Epithelial cell of esophagus (primary cell): ENCODE measurements at regions not wholly inside any gene's neighbourhood (a gene's known extent, or its start where the extent isn't known, plus 50 kb on each side); places are given as distances from the start of the nearest gene placed in this dataset.
A peak's percentile ranks its signal among the peaks of the same experiment; 100 is the strongest.
"Not testable (repeated sequence)": the region's sequence is repeated elsewhere in the genome, so short reads cannot be mapped to it uniquely, and the experiment has no call there.

Source experiments
- DNase-seq: peaks from one replicate; pipeline ENCODE4 v3.0.0; 2010; ENCODE audit warnings: low read depth
- H3K4me3 ChIP-seq: 2 replicates; pipeline ENCODE4 v1.5.1; 2011; ENCODE audit warnings: mild to moderate bottlenecking, low read length, control low read depth
- TF ChIP-seq, protein P1 (sequence below): IDR thresholded peaks from 2 replicates; pipeline ENCODE4 v1.5.1; 2011; ENCODE audit warnings: low read depth, mild to moderate bottlenecking, low read length, control low read depth, inconsistent platforms; ENCODE audit not compliant: insufficient read depth; ENCODE audit errors: missing control alignments

GRCh38 chr6:8321671-8322404 is 113.5 kb downstream of the SLC35B3 start:
- TF ChIP-seq, protein P1, sequence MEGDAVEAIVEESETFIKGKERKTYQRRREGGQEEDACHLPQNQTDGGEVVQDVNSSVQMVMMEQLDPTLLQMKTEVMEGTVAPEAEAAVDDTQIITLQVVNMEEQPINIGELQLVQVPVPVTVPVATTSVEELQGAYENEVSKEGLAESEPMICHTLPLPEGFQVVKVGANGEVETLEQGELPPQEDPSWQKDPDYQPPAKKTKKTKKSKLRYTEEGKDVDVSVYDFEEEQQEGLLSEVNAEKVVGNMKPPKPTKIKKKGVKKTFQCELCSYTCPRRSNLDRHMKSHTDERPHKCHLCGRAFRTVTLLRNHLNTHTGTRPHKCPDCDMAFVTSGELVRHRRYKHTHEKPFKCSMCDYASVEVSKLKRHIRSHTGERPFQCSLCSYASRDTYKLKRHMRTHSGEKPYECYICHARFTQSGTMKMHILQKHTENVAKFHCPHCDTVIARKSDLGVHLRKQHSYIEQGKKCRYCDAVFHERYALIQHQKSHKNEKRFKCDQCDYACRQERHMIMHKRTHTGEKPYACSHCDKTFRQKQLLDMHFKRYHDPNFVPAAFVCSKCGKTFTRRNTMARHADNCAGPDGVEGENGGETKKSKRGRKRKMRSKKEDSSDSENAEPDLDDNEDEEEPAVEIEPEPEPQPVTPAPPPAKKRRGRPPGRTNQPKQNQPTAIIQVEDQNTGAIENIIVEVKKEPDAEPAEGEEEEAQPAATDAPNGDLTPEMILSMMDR, result no peak
- no peak overlapping the region for H3K4me3 ChIP-seq
- peak; percentile 88 for DNase-seq

GRCh38 chr6:8315154-8315553 is 120.2 kb downstream of the SLC35B3 start:
- TF ChIP-seq, protein P1, result no peak
- no peak overlapping the region for H3K4me3 ChIP-seq
- DNase-seq, result no peak

- H3K4me3 ChIP-seq, result no peak overlapping the region
- TF ChIP-seq, protein P1, result no peak
- no peak for DNase-seq
These were observed 133.8 kb downstream of the SLC35B3 start for GRCh38 chr6:8301502-8301901.

- TF ChIP-seq, protein P1, result no peak
- no peak overlapping the region for H3K4me3 ChIP-seq
These were observed 136.3 kb downstream of the SLC35B3 start for GRCh38 chr6:8299034-8299433.

GRCh38 chr6:8282946-8283345 is 152.4 kb downstream of the SLC35B3 start:
- DNase-seq, H3K4me3 ChIP-seq: not testable (repeated sequence)

More at GRCh38 chr6:8299034-8299433, 136.3 kb downstream of the SLC35B3 start:
- DNase-seq, result no peak

DNA sequence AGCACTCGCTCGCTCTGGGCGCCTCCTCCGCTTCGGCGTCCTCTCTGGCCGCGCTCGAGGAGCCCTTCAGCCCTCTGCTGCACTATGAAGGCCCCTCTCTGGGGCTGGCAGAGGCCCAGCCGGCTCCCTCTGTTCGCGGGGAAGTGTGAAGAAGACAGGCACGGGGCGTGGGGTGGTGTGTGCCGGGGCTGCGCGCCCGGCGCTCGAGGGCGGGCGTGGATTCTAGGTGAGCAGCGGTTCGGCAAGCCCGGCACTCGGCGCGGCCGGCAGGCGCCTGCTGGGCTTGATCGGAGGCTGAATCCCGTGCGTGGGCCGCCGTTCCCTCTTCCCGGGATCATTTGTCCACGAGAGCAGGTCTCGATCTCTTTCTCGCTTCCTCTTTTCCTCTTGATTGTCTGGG is 153.0 kb downstream of the SLC35B3 start:
- no peak overlapping the region for H3K4me3 ChIP-seq
- TF ChIP-seq, protein P1, result no peak
- no peak for DNase-seq

DNA sequence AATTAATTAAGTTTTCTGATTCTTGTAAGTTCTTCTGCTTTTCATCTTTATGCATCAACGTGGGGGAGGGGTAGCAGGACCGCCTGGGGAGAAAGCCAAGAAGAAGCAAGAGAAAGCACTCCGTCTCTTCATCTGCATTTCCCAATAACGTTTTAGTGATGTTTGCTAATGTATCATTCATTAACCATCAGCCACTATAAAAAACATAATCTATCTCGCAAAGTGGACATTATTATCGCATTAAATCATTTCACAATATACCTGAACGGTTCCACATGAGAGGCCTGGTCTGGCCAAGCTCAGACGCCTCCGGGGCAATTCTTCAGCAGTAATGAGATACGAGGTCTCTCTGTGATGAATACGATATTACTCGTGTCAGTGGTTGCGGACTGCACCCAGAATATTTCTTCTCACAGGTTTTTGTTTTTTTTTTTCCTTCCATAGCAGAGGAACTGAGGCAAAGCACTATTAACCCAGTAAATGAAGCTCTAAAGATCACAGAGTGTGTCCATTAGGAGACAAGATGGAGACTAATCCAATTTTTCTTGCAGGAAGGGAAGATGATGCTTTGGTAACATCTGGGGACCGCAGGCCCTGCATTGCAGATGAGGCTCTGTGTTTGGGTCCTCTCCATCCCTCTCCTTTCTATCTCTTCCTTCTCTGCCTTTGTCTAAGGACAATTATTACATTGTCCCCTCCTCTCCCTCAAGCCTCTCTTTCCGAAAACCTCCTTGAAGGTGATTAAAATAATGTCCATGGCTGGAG is 156.1 kb downstream of the SLC35B3 start:
- TF ChIP-seq, protein P1, result no peak
- no peak overlapping the region for H3K4me3 ChIP-seq
- peak; percentile 9 for DNase-seq
